Nephron (organoid): ENCODE measurements at regions not wholly inside any gene's neighbourhood (a gene's known extent, or its start where the extent isn't known, plus 50 kb on each side); places are given as distances from the start of the nearest gene placed in this dataset.
A peak's percentile ranks its signal among the peaks of the same experiment; 100 is the strongest.

Experiments used
- H3K27ac Mint-ChIP-seq, 3 experiments: 2 replicates each; pipeline ENCODE4 v1.8.0; 2020; ENCODE audit warnings: mixed read lengths in 3 of 3, mild to moderate bottlenecking in 2 of 3, moderate library complexity in 1 of 3
- H3K27me3 Mint-ChIP-seq: 2 replicates; pipeline ENCODE4 v1.8.0; 2021; ENCODE audit warnings: low read depth, mild to moderate bottlenecking, moderate library complexity, mixed read lengths
- H3K36me3 Mint-ChIP-seq: 2 replicates; pipeline ENCODE4 v1.8.0; 2020; ENCODE audit warnings: low read depth, mixed read lengths
- H3K4me1 Mint-ChIP-seq: 2 replicates; pipeline ENCODE4 v1.8.0; 2020; ENCODE audit warnings: mixed read lengths
- H3K4me3 Mint-ChIP-seq, 3 experiments: 2 replicates each; pipeline ENCODE4 v1.8.0; 2020; ENCODE audit warnings: mild to moderate bottlenecking in 3 of 3, mixed read lengths in 3 of 3, moderate library complexity in 2 of 3
- H3K9me3 Mint-ChIP-seq: 2 replicates; pipeline ENCODE4 v1.8.0; 2020; ENCODE audit warnings: mixed read lengths
- TF ChIP-seq, protein P1 (sequence below), 3 experiments: fragments of 200-600 bp; sonication (generic); IDR thresholded peaks; one replicate each; pipeline ENCODE4 v1.5.0; 2021; ENCODE audit warnings: antibody characterized with exemption in 3 of 3; ENCODE audit not compliant: unreplicated experiment in 3 of 3

DNA sequence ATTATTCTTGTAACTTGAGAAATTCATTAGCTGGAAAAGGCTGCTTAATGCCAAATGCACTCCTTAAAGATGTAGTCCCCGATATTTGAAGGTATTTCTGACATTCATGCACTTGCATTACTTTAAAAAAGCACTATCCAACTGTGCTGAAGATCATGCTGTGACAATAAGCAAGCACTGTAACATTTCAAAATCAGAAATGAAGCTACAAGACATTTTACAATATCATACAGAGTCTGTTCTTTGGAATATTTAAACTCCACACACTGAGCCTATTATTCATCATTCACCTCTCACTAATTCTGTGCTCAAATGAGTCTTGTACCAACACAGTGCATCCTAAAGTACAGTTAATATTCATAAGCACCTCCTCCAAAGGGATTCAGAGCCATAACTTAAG lies 413.2 kb downstream of the CETN3 start:
- no peaks in the 10 kb centered on the region for H3K36me3 Mint-ChIP-seq
- H3K27ac Mint-ChIP-seq: no peak overlapping the region
- H3K27me3 Mint-ChIP-seq: no peaks in the 10 kb centered on the region
- H3K4me3 Mint-ChIP-seq: no peak overlapping the region
- H3K4me1 Mint-ChIP-seq: no peaks in the 10 kb centered on the region
- no peaks in the 10 kb centered on the region for H3K9me3 Mint-ChIP-seq
- TF ChIP-seq, protein P1, sequence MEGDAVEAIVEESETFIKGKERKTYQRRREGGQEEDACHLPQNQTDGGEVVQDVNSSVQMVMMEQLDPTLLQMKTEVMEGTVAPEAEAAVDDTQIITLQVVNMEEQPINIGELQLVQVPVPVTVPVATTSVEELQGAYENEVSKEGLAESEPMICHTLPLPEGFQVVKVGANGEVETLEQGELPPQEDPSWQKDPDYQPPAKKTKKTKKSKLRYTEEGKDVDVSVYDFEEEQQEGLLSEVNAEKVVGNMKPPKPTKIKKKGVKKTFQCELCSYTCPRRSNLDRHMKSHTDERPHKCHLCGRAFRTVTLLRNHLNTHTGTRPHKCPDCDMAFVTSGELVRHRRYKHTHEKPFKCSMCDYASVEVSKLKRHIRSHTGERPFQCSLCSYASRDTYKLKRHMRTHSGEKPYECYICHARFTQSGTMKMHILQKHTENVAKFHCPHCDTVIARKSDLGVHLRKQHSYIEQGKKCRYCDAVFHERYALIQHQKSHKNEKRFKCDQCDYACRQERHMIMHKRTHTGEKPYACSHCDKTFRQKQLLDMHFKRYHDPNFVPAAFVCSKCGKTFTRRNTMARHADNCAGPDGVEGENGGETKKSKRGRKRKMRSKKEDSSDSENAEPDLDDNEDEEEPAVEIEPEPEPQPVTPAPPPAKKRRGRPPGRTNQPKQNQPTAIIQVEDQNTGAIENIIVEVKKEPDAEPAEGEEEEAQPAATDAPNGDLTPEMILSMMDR (IDR thresholded peaks at IDR 0.05; ENCODE audit: unreplicated experiment in 3 of 3): no peak

- Mint-ChIP-seq H3K4me3 (no peak overlapping the region), H3K27me3 (no peaks in the 10 kb centered on the region), H3K27ac (no peak overlapping the region), H3K9me3 (no peaks in the 10 kb centered on the region), H3K36me3 (no peaks in the 10 kb centered on the region), H3K4me1 (no peaks in the 10 kb centered on the region)
- TF ChIP-seq, protein P1 (IDR thresholded peaks at IDR 0.05; ENCODE audit: unreplicated experiment in 3 of 3): no peak
Observed at GRCh38 chr5:89994266-89994665, 415.3 kb downstream of the CETN3 start.

DNA sequence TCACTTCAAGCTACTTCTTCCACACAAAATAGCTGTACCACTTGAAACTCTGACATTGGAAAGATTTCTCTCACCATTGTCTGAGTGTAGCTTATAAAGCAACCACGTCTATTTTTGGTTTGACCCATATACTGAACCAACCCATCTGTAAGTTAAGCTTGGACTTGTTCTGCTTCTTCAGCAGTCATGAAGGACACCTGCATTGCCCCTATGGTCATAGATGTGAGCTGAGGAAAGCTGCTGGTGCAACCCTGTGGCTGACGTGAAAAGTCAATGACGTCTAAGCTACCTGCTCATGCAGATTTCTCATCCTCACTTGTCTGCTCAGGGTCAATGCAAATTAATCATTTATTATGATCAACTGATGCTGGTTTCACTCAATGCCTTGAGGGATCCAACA lies 417.4 kb downstream of the CETN3 start:
- no peak overlapping the region for H3K27ac Mint-ChIP-seq
- H3K27me3 Mint-ChIP-seq: no peaks in the 10 kb centered on the region
- H3K4me3 Mint-ChIP-seq: no peak overlapping the region
- H3K9me3 Mint-ChIP-seq: no peaks in the 10 kb centered on the region
- peaks cover 9% of the 10 kb centered on the region for H3K4me1 Mint-ChIP-seq
- H3K36me3 Mint-ChIP-seq: no peaks in the 10 kb centered on the region
- TF ChIP-seq, protein P1 (IDR thresholded peaks at IDR 0.05; ENCODE audit: unreplicated experiment in 3 of 3): no peak

- no peaks in the 10 kb centered on the region for H3K9me3 Mint-ChIP-seq
Observed at GRCh38 chr5:89991592-89991991, 418.0 kb downstream of the CETN3 start.

DNA sequence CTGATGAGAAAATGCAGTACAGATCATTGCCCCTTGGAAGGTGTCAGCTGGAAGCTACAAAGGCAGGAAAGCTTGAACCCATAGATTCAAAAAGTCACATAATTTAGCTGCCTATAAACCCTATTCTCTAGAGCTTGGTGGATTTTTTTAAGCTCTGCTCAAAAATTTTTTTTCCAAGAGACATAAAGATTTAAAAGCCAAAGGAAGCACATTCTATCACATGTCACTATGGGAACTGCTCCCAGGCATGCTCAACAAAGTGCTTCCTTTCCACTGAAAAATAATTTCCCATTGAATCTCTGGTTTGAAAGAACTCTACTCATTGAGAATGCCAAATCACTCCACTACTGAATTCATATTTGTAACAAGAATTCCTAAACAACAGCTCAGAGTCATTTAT lies 419.8 kb downstream of the CETN3 start:
- TF ChIP-seq, protein P1 (IDR thresholded peaks at IDR 0.05; ENCODE audit: unreplicated experiment in 3 of 3): no peak
- no peaks in the 10 kb centered on the region for H3K27me3 Mint-ChIP-seq
- H3K4me1 Mint-ChIP-seq: peaks cover 9% of the 10 kb centered on the region
- H3K9me3 Mint-ChIP-seq: no peaks in the 10 kb centered on the region
- no peaks in the 10 kb centered on the region for H3K36me3 Mint-ChIP-seq
- H3K4me3 Mint-ChIP-seq: no peak overlapping the region
- peak overlapping the region in 2 of 3 experiments; percentile 19 to 41 for H3K27ac Mint-ChIP-seq

More at GRCh38 chr5:89991592-89991991, 418.0 kb downstream of the CETN3 start:
- Mint-ChIP-seq H3K36me3 (no peaks in the 10 kb centered on the region), H3K27me3 (no peaks in the 10 kb centered on the region), H3K4me3 (no peak overlapping the region), H3K4me1 (peaks cover 9% of the 10 kb centered on the region), H3K27ac (no peak overlapping the region)
- TF ChIP-seq, protein P1 (IDR thresholded peaks at IDR 0.05; ENCODE audit: unreplicated experiment in 3 of 3): no peak

- Mint-ChIP-seq H3K27me3 (no peaks in the 10 kb centered on the region), H3K36me3 (no peaks in the 10 kb centered on the region), H3K9me3 (no peaks in the 10 kb centered on the region), H3K4me1 (peaks cover 9% of the 10 kb centered on the region), H3K27ac (peak overlapping the region in 1 of 3 experiments; percentile 19), H3K4me3 (no peak overlapping the region)
- TF ChIP-seq, protein P1 (IDR thresholded peaks at IDR 0.05; ENCODE audit: unreplicated experiment in 3 of 3): no peak
Observed at GRCh38 chr5:89988998-89989655, 420.4 kb downstream of the CETN3 start.
